ENCODE measurements at regions not wholly inside any gene's neighbourhood (a gene's known extent, or its start where the extent isn't known, plus 50 kb on each side); places are given as distances from the start of the nearest gene placed in this dataset.
"Not testable (repeated sequence)": the region's sequence is repeated elsewhere in the genome, so short reads cannot be mapped to it uniquely, and the experiment has no call there.

- no peak for DNase-seq
Observed at GRCh38 chr2:31736695-31737454, 156.1 kb upstream of the SRD5A2 start.

GRCh38 chr2:31735716-31736115 lies 155.0 kb upstream of the SRD5A2 start:
- no peak for DNase-seq

DNA sequence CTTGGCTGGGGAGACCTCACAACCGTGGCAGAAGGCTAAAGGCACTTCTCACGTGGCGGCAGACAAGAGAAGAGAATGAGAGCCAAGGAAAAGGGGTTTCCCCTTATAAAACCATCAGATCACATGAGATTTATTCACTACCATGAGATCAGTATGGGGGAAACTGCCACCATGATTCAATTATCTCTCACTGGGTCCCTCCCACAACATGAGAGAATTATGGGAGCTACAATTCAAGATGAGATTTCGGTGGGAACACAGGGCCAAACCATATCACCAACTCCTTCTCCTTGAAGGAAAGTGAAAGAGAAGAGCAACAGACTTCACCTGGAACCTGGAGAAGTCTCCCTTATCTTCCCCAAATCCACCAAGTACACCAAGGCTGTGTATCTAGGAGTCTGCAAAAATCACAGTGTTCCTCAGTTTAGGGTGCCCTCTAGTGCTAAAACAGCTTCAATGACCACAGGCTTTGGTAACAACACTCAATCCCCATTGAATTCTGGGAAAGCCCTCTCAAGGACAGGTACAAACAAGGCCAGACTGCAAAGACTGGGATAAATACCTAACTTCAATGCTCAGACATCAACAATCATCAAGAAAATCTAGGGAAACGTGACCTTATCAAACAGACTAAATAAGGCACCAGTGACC lies 148.8 kb upstream of the SRD5A2 start:
- peak; percentile 22 for DNase-seq

GRCh38 chr2:31729065-31729439 lies 148.3 kb upstream of the SRD5A2 start:
- no peak for DNase-seq

DNA sequence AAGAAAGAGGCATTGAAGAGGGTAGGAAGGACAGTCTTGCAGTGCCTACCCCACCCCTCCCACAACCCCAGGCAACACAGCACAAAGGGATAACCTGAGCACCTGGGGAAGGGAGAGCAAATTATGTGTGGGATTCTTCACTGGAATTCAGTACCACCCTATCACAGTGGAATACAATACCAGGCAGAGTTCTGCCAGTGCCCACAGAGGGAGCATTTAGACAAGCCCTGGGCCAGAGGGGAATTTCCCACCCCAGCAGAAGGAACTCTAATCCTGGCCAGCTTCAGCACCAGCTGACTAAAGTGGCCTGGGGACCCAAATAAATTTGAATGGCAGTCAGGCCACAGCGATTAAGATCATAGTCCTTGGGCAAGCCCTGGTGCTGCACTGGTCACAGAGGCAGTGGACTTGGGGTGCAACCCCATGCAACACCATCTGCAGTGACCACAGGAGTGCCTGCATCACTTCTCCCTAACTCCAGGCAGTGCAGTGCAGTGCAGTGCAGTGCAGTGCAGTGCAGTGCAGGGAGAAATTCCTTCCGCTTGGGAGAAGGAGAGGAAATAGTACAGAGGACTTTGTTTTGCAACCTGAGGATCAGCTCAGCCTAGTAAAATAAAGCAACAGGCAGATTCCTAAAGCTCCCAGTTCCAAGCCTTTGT lies 147.8 kb upstream of the SRD5A2 start:
- no peak for DNase-seq

GRCh38 chr2:31726457-31726856 lies 145.7 kb upstream of the SRD5A2 start:
- DNase-seq: no peak

GRCh38 chr2:31725444-31725843 lies 144.7 kb upstream of the SRD5A2 start:
- DNase-seq: no peak

DNA sequence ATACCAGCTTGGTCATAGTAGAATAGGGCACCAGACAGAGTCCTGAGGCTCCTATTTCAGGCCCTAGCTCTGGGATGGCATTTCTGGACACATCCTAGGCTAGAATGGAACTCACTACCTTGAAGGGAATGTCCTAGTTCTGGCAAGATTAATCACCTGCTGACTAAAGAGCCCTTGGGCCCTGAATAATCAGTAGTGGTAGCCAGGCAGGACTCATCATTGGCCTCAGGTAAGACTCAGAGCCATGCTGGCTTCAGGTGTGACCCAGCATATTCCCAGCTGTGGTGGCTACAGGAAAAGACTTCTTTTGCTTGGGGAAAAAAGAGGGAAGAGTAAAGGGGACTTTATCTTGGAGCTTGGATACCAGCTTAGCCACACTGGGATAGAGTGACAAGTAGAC lies 131.0 kb upstream of the SRD5A2 start:
- DNase-seq: no peak

DNA sequence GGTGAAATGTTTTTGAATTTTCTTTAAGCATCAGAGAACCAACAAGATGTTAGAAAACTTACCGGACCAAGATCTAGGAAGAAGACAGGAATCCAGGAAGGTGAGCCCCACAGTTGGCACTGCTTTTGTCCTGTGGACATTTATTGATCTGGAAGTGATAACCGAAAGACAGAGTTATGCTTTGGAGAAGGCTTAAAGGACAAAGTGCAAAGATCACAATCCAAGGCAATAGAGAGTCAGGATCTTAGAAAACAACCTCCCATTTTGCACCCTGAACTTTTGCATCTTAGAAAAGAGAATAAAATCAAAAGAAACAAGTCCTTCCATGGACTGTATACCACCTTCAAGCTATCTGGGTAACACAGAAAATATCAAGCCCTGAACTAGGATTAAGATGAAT lies 129.4 kb upstream of the SRD5A2 start:
- no peak for DNase-seq

- no peak for DNase-seq
Observed at GRCh38 chr2:31707992-31708391, 127.3 kb upstream of the SRD5A2 start.

DNA sequence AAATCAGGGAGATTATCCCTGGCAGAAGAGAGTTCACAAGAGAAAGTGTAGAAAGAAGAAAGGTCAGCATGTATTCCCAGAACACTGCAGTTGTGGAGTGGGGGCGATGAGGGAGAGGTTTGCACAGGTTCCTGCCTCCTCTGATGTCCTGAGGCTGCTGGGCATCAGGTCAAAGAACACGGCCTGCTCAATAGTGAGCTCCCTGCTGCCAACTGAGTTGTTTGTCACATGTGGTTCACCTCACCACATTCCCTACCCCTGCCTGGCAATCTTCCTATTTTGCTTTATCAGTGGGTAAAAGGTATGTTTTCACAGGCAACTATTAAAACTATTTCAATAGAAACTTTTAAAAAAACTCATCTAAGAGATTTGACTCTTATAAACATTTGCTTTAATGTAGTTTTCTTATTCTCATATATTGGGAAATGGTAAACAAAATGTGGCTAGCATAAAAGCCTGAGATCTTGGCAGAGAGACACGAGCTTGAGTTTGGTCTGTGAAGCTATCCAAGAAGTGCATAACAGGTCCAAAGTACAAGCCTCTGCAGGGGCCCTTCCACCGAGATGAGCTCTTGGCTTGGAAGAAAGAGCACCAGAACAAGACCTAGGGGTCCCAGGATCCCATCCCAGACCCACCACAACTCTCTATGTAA lies 123.9 kb upstream of the SRD5A2 start:
- no peak for DNase-seq

GRCh38 chr2:31703253-31703652 lies 122.5 kb upstream of the SRD5A2 start:
- DNase-seq: no peak

DNA sequence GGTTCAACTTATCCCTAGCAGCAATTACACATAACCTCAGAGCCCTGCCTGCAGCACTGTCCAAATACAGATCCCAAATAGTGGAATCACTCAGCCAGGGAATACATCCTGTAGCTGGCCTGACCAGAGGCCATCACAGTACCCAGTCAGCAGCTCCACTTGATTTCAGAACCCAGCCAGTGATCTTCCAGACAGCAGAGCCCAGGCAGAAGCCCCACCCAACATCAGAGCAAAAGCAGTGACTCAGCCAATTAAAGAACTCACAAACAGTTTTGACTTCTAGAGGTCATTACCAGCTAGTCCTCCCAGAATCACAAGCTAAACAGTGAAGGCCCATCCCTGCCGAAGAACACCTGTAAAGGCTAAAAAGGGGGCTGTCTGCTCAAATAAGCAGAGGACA lies 118.0 kb upstream of the SRD5A2 start:
- DNase-seq: no peak

DNA sequence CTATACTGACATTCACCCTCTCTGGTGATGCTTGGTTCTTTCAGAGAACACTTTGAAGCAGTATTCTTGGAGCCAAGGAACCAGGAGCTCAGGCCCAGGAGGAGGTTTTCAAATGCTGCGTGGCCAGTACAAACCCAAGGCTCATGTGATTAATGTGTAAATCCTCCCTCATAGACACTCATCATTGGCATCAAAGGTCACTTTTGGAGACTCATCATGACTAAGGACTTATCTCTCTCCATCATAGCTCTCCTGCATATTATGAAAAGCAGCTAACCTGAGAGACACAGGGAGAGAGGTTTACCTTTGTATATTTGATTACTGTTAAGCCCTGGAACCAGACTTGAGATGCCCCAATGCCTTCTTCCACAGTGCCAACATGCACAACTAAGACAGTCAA lies 115.3 kb upstream of the SRD5A2 start:
- no peak for DNase-seq

GRCh38 chr2:31694444-31694843 lies 113.7 kb upstream of the SRD5A2 start:
- peak; percentile 27 for DNase-seq

DNA sequence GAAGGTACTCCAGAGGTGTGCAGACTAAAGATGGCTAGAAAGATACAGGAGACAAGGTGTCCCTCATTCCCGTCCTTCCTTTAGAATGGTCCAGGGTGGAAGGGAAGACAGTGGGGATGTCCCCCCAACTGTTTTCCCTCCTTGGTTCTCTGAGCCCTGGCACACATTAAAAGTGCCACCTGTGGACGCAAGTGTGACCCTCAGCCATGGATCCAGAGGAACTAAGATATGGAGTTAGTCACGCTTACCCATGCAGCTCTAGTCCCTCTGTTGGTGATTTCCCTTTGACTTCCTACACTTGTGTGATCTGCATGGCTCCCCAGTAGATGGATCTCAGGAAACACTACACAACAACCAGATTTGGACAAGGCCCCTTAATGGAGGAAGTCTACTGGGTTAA lies 113.1 kb upstream of the SRD5A2 start:
- no peak for DNase-seq

DNA sequence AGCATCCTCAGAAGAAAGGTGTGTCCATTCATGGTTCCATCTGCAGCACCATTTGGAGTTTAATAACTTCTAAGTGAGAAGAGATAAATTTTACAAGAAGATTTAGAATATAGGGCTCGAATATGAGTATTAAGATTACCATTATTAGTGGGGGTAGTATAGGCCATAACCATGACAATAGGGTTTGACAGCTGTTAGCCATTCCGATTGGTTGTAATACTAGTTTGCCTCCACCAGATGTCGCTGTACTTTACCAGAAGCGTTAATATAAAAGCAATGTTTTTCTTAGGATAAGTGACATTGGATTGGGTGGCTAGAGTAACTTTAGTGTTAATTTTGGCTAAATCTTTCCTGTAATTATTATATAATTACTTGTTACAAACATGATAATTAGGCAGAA lies 107.5 kb upstream of the SRD5A2 start:
- DNase-seq: no peak

DNA sequence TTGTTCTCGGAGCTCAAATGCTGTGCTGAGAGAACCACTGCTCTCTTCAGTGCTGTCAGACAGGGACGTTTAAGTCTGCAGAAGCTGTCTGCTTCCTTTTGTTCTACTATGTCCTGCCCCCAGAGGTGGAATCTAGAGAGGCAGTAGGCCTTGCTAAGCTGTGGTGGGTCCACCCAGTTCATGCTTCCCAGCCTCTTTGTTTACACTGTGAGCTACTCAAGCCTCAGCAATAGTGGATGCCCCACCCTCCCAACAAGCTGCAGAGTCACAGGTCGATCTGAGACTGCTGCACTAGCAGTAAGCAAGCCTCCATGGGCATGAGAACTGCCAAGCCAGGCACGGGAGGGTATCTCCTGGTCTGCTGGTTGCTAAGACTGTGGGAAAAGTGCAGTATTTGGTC lies 102.8 kb upstream of the SRD5A2 start:
- not testable (repeated sequence) for DNase-seq

DNA sequence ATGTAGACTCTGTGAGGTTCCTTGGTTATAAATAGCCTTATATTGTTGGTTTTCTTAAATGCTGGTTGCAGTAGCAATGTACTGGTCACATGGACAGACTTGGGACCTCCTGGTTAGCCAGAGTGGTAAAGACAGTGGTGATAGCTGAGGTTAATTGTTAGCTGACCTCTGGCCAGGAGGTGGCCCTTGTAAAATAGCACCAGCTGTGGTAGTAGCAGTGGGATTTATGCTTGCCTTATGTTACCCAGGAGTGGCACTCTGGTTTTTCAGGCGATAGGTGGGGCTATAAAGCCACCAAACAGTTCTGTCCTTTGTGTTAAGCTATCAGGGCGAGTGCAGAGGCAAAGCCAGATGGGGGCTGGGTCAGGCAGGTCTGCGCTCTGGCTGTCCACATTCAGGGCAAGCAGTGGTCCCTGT lies 94.8 kb upstream of the SRD5A2 start:
- DNase-seq: no peak

GRCh38 chr2:31674446-31674845 lies 93.7 kb upstream of the SRD5A2 start:
- no peak for DNase-seq

DNA sequence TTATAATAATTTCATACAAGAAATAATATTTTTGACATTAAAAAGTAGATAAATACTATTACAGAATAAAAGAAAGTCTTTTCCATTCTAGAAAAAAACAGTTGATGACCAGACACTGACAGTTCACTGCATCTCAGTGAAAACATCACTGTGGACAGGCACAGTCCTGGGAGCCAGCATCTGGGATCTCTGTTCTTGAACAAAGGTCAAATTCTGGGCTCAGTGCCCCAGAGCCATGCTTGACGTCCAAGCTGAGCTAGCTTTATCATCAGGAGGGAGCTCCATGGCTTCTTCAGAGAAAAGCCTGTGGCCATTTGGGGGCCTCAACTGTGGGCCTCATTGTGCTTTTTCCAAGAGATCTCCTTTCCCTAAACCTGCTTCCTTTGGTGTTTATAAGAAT lies 86.1 kb upstream of the SRD5A2 start:
- no peak for DNase-seq

DNA sequence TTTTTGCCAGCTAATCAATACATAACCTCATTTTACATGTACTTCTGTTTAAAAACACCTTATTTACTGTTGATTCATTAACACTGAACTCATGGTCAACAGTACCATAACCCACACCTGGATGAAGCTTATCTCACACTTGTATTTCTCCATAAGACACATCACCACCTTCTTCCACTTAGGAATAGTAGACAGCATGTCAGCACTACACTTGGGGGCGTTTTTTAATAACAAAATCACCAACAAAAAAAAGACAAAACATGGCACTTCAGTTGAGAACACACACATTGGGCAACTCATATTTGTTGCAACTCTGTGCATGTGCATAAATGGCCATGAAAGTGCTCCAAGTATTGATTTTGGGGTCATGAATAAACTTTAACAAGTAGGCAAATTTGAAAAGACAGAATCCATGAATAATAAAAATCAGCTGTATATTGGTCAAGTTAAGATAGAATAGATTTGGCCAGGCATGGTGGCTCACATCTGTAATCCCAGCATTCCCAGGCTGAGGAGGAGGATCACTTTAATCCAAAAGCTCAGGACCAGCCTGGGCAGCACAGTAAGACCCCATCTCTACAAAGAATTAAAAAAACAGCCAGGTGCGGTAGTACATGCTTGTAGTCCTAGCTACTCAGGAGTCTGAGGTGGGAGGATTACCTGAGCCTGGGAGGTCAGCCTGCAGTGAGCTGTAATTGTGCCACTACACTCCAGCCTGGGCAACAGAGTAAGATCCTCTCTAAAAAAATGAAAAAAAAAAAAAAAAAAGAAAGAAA lies 84.4 kb upstream of the SRD5A2 start:
- DNase-seq: no peak

DNA sequence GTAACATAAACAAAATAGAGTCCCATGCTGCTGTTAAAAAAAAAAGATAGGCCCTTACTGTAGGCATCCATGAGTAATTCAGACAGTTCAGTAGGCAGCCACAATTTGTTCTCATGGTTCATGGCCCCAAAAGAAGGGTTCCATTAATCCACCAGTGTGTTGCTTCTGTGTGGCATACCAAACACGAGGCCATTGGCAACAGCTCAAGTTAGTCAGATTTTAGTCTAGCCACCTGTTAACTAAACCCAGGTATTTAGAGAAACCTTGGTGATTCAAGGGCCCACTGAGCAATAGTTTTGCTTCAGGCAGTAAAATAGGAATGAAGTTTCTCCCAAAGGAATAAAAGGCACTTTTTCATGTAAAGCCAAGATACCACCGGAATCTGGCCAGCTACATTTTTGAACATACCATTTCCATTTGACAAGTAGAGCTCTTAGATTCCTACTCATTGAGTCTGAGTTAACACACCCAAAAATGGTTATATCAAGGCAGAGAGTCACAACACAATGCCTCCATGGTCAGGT lies 80.1 kb upstream of the SRD5A2 start:
- DNase-seq: no peak

Data from NCI-H69 (cell line).